ENCODE measurements at regions not wholly inside any gene's neighbourhood (a gene's known extent, or its start where the extent isn't known, plus 50 kb on each side); places are given as distances from the start of the nearest gene placed in this dataset.
"Not testable (repeated sequence)": the region's sequence is repeated elsewhere in the genome, so short reads cannot be mapped to it uniquely, and the experiment has no call there.

DNA sequence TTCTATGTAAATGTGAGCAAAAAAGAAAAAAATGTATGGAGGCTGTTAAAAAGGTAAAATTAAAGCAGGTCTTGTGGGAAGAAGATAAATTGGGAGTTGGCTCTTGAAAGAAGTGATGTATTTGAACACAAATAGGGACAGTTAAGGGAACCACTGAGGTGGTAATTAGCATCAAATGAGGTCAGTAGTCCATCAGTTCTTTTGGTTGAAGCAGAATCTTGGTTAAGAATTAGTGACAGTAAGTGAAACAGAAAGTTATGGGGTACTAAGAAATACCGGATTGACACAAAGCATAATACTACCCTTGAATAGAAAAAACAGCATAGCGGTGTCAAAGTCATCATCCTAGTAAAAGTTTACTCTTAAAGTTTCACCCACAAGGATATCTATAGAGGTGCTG lies 352.6 kb upstream of the VRK2 start:
- Histone ChIP-seq H3K9me3 (ENCODE audit: control insufficient read depth, insufficient read depth, low read length) (no peaks in the 10 kb centered on the region), H3K9ac (ENCODE audit: low read depth, low read length) (no peak overlapping the region), H3K36me3 (ENCODE audit: control insufficient read depth, insufficient read depth, low read length) (no peaks in the 10 kb centered on the region), H3K4me1 (ENCODE audit: control insufficient read depth, insufficient read depth, low read length) (peaks cover 10% of the 10 kb centered on the region), H3K27me3 (ENCODE audit: control insufficient read depth, insufficient read depth, low read length) (no peaks in the 10 kb centered on the region), H3K4me3 (ENCODE audit: low read depth, low read length) (no peak overlapping the region)

- Histone ChIP-seq H3K4me3 (ENCODE audit: low read depth, low read length) (no peak overlapping the region), H3K9me3 (ENCODE audit: control insufficient read depth, insufficient read depth, low read length) (no peaks in the 10 kb centered on the region), H3K27me3 (ENCODE audit: control insufficient read depth, insufficient read depth, low read length) (no peaks in the 10 kb centered on the region), H3K4me1 (ENCODE audit: control insufficient read depth, insufficient read depth, low read length) (peaks cover 13% of the 10 kb centered on the region), H3K36me3 (ENCODE audit: control insufficient read depth, insufficient read depth, low read length) (no peaks in the 10 kb centered on the region), H3K9ac (ENCODE audit: low read depth, low read length) (no peak overlapping the region)
These were observed 350.6 kb upstream of the VRK2 start for GRCh38 chr2:57696016-57696415.

DNA sequence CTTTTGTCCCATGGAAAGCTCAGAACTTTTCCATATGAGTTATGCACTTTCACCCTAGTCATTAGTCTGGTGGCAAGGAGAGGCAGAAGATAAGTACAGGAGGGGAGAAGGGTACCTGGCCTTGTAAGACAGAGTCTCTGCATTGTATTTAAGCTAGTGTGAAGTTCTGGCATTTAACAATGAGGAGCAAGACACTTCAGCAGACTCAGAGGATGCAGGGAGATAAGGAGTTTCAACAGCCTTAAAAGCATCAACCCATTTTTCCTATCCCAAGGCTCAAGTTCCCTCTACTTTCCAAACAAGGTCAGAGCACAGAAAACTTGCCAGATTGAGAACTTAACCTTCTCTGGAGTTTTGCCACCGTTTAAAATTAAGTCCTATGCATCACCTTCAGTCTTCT lies 348.2 kb upstream of the VRK2 start:
- Histone ChIP-seq H3K9me3 (ENCODE audit: control insufficient read depth, insufficient read depth, low read length) (no peaks in the 10 kb centered on the region), H3K4me1 (ENCODE audit: control insufficient read depth, insufficient read depth, low read length) (peaks cover 16% of the 10 kb centered on the region), H3K36me3 (ENCODE audit: control insufficient read depth, insufficient read depth, low read length) (no peaks in the 10 kb centered on the region), H3K27me3 (ENCODE audit: control insufficient read depth, insufficient read depth, low read length) (no peaks in the 10 kb centered on the region), H3K9ac (ENCODE audit: low read depth, low read length) (no peak overlapping the region), H3K4me3 (ENCODE audit: low read depth, low read length) (no peak overlapping the region)

DNA sequence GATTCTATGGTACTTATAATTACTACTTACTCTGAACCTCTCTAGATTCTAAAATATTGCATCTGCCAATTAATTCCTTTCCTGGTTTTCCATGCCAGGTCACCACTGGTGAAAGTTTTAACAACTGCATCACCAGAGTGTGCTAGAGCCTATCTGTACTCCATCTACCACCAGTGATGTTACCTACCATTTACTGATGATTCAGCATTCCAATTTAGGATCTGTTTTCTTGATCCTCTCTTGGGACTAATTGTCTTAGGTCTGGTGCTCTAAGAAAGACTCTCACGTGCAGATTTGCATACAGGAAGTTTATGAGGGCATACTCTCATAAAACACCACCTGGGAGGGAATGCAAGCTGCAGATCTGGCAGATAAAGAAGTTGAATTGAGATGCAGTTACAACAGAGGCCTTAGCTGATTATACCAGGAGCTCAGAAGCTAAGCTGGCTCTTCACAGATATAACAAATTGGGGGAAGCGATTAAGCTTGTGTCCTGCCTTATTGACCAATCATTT lies 347.6 kb upstream of the VRK2 start:
- Histone ChIP-seq H3K36me3 (ENCODE audit: control insufficient read depth, insufficient read depth, low read length) (no peaks in the 10 kb centered on the region), H3K27me3 (ENCODE audit: control insufficient read depth, insufficient read depth, low read length) (no peaks in the 10 kb centered on the region), H3K4me1 (ENCODE audit: control insufficient read depth, insufficient read depth, low read length) (peaks cover 13% of the 10 kb centered on the region), H3K9ac (ENCODE audit: low read depth, low read length) (no peak overlapping the region), H3K9me3 (ENCODE audit: control insufficient read depth, insufficient read depth, low read length) (no peaks in the 10 kb centered on the region), H3K4me3 (ENCODE audit: low read depth, low read length) (no peak overlapping the region)

DNA sequence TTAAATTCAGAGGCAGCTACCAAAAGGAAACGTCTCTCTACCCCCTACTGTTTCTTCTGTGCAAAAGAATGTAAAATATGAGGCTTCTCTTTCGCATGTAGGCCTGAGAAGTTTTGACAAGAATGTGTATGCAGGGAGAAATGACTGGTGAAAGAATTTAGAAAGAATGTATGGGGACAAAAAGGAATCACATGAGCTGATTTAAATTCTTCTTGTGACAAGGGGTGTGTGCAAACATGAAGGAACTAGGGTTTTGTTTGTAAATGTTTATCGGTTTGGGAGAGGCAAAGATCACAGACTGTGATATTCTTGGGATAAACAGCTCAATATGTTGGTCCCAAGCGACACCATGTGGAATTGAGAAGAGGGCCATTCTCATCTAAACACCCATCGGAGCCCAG lies 345.2 kb upstream of the VRK2 start:
- Histone ChIP-seq H3K4me3 (ENCODE audit: low read depth, low read length) (no peak overlapping the region), H3K9me3 (ENCODE audit: control insufficient read depth, insufficient read depth, low read length) (no peaks in the 10 kb centered on the region), H3K36me3 (ENCODE audit: control insufficient read depth, insufficient read depth, low read length) (no peaks in the 10 kb centered on the region), H3K9ac (ENCODE audit: low read depth, low read length) (no peak overlapping the region), H3K4me1 (ENCODE audit: control insufficient read depth, insufficient read depth, low read length) (peaks cover 6% of the 10 kb centered on the region), H3K27me3 (ENCODE audit: control insufficient read depth, insufficient read depth, low read length) (no peaks in the 10 kb centered on the region)

DNA sequence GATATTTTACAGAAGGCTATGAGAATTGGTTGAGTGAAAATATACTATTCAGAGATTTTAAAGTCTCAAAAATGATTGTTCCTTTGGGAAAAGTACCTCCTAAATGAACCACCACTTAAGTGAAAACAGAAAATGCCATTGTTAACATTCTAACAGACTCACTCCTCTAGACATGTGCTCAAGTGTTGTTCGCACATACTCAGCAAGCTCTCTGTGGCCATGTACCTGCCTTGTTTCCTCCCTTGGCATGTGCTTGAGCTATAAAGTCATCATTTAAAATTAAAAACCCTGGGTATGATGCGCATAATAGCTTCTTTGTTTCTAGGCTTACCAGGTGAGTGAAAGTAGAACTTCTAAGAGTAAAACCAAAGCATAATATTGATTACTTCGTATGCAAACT lies 343.2 kb upstream of the VRK2 start:
- Histone ChIP-seq H3K9me3 (ENCODE audit: control insufficient read depth, insufficient read depth, low read length) (no peaks in the 10 kb centered on the region), H3K4me3 (ENCODE audit: low read depth, low read length) (no peak overlapping the region), H3K36me3 (ENCODE audit: control insufficient read depth, insufficient read depth, low read length) (no peaks in the 10 kb centered on the region), H3K9ac (ENCODE audit: low read depth, low read length) (no peak overlapping the region), H3K27me3 (ENCODE audit: control insufficient read depth, insufficient read depth, low read length) (no peaks in the 10 kb centered on the region), H3K4me1 (ENCODE audit: control insufficient read depth, insufficient read depth, low read length) (peaks cover 6% of the 10 kb centered on the region)

- H3K9ac ChIP-seq (ENCODE audit: low read depth, low read length); H3K4me1 ChIP-seq (ENCODE audit: control insufficient read depth, insufficient read depth, low read length); H3K36me3 ChIP-seq (ENCODE audit: control insufficient read depth, insufficient read depth, low read length); H3K4me3 ChIP-seq (ENCODE audit: low read depth, low read length); H3K9me3 ChIP-seq (ENCODE audit: control insufficient read depth, insufficient read depth, low read length); H3K27me3 ChIP-seq (ENCODE audit: control insufficient read depth, insufficient read depth, low read length): not testable (repeated sequence)
These were observed 338.8 kb upstream of the VRK2 start for GRCh38 chr2:57707794-57708193.

- no peak overlapping the region for H3K4me3 ChIP-seq (ENCODE audit: low read depth, low read length)
- peaks cover 6% of the 10 kb centered on the region for H3K4me1 ChIP-seq (ENCODE audit: control insufficient read depth, insufficient read depth, low read length)
- H3K27me3 ChIP-seq (ENCODE audit: control insufficient read depth, insufficient read depth, low read length) = no peaks in the 10 kb centered on the region
- H3K36me3 ChIP-seq (ENCODE audit: control insufficient read depth, insufficient read depth, low read length) = no peaks in the 10 kb centered on the region
- H3K9ac ChIP-seq (ENCODE audit: low read depth, low read length) = no peak overlapping the region
- H3K9me3 ChIP-seq (ENCODE audit: control insufficient read depth, insufficient read depth, low read length) = no peaks in the 10 kb centered on the region
These were observed 334.6 kb upstream of the VRK2 start for GRCh38 chr2:57711991-57712390.

DNA sequence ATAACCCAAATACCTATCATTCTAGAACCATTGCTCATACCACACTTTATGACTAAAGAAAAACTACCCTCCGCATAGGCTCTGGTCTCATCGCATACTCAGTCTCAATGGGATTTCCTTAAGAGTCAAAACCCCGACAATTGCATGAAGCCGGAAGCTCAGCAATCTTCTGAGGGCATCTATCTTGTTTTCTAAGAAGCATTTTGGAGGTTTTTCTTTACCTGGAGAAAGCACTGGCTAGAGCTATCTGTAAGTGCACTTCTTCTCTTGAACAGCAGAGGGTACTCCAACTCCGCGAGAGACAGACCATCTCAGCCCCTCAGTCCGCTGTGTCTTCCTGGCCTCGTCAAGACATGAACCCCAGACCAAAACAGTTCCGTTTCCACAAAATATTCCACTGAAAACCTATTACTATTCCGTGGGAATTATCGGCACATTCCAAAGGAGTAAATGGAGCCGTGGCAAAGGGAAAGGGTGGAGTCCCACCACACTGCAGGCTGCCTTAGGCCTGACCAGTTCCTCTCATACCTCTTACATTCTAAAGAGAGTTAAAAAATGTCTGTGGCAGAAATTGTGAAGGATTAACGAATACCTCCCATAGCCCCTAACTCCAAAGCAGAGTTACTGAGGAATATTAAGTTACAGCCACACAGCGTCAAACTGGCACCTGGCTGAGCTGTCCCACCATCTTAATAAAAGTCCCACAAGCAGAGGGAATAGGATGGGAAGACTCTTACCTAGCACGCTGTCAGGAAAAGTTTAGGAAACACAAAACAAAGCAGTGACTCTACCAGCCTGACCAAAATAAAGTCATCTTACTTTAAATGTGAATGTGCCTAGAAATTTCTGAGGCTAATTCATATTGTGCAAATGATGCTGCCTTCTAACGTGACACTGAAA lies 325.6 kb upstream of the VRK2 start:
- peak overlapping the region; percentile 40 for H3K9ac ChIP-seq (ENCODE audit: low read depth, low read length)
- H3K9me3 ChIP-seq (ENCODE audit: control insufficient read depth, insufficient read depth, low read length) = no peaks in the 10 kb centered on the region
- H3K4me3 ChIP-seq (ENCODE audit: low read depth, low read length) = peak overlapping the region; percentile 33
- H3K36me3 ChIP-seq (ENCODE audit: control insufficient read depth, insufficient read depth, low read length) = no peaks in the 10 kb centered on the region
- H3K4me1 ChIP-seq (ENCODE audit: control insufficient read depth, insufficient read depth, low read length) = no peaks in the 10 kb centered on the region
- no peaks in the 10 kb centered on the region for H3K27me3 ChIP-seq (ENCODE audit: control insufficient read depth, insufficient read depth, low read length)

DNA sequence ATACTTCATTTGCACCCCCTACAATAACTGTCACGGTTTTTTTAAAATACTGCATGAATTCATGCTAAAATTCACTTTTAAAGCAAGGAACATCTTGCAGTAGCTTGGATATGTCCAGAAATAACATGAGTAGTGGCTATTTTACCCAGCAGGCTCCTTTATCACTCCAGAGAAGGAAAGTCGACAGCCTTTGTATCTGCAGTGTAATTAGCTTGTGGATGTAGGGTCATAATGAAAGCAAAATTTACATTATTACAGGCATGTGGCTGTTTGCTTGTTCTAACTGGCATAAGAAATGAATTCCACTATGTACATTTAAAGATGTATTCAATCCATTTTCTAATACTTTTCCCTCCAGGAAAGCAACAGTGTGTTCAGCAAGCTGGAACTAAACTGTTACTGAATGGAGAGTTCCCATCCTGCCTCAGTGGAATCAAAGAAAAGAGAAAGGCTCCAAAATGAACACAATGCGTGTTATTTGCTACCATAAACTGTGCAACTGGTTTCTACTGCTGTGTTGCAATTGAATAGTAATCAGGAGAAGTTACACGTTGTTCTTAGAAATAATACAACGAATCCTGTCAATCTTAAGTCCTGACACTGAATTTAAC lies 321.2 kb upstream of the VRK2 start:
- no peaks in the 10 kb centered on the region for H3K4me1 ChIP-seq (ENCODE audit: control insufficient read depth, insufficient read depth, low read length)
- no peak overlapping the region for H3K4me3 ChIP-seq (ENCODE audit: low read depth, low read length)
- H3K27me3 ChIP-seq (ENCODE audit: control insufficient read depth, insufficient read depth, low read length) = no peaks in the 10 kb centered on the region
- H3K9ac ChIP-seq (ENCODE audit: low read depth, low read length) = no peak overlapping the region
- no peaks in the 10 kb centered on the region for H3K9me3 ChIP-seq (ENCODE audit: control insufficient read depth, insufficient read depth, low read length)
- H3K36me3 ChIP-seq (ENCODE audit: control insufficient read depth, insufficient read depth, low read length) = no peaks in the 10 kb centered on the region

- Histone ChIP-seq H3K9ac (ENCODE audit: low read depth, low read length) (no peak overlapping the region), H3K4me3 (ENCODE audit: low read depth, low read length) (no peak overlapping the region), H3K36me3 (ENCODE audit: control insufficient read depth, insufficient read depth, low read length) (no peaks in the 10 kb centered on the region), H3K9me3 (ENCODE audit: control insufficient read depth, insufficient read depth, low read length) (no peaks in the 10 kb centered on the region), H3K4me1 (ENCODE audit: control insufficient read depth, insufficient read depth, low read length) (no peaks in the 10 kb centered on the region), H3K27me3 (ENCODE audit: control insufficient read depth, insufficient read depth, low read length) (no peaks in the 10 kb centered on the region)
These were observed 320.3 kb upstream of the VRK2 start for GRCh38 chr2:57726294-57726693.

- Histone ChIP-seq H3K27me3 (ENCODE audit: control insufficient read depth, insufficient read depth, low read length) (no peaks in the 10 kb centered on the region), H3K9ac (ENCODE audit: low read depth, low read length) (no peak overlapping the region), H3K36me3 (ENCODE audit: control insufficient read depth, insufficient read depth, low read length) (no peaks in the 10 kb centered on the region), H3K9me3 (ENCODE audit: control insufficient read depth, insufficient read depth, low read length) (no peaks in the 10 kb centered on the region), H3K4me1 (ENCODE audit: control insufficient read depth, insufficient read depth, low read length) (no peaks in the 10 kb centered on the region), H3K4me3 (ENCODE audit: low read depth, low read length) (no peak overlapping the region)
These were observed 317.9 kb upstream of the VRK2 start for GRCh38 chr2:57728691-57729090.
